H1 (cell line): ENCODE measurements at regions not wholly inside any gene's neighbourhood (a gene's known extent, or its start where the extent isn't known, plus 50 kb on each side); places are given as distances from the start of the nearest gene placed in this dataset.

Experiments
- CTCF ChIA-PET: fragments of 300-600 bp; sonication (Branson Sonifier 250); formaldehyde crosslinking; loops from one replicate; lab custom pipeline; 2021; ENCODE audit not compliant: partially characterized antibody; lab: Charles Lee
- POLR2A ChIA-PET: fragments of 300-600 bp; sonication (Branson Sonifier 250); formaldehyde crosslinking; loops from one replicate; lab custom pipeline; 2021; ENCODE audit warnings: inconsistent platforms; ENCODE audit not compliant: partially characterized antibody; lab: Charles Lee
- DNase-seq, 2 experiments: peaks; one replicate each; pipeline versions ENCODE4 v3.0.0 to v3.0.0-alpha.2; 2010 to 2022; ENCODE audit warnings: low spot score in 2 of 2, low read depth in 1 of 2, mixed read lengths in 1 of 2
- FAIRE-seq: peaks from 2 replicates; lab custom pipeline; 2011; peaks lifted over from hg19 to GRCh38; lab: Jason Lieb, UNC
- H2AFZ ChIP-seq: 2 replicates; pipeline ENCODE4 v1.8.1; 2012; ENCODE audit warnings: low read length, inconsistent platforms
- H2AK5ac ChIP-seq: 2 replicates; pipeline ENCODE4 v1.6.1; 2013; ENCODE audit warnings: low read depth, low read length
- H2BK120ac ChIP-seq: replicated peaks from 2 replicates; pipeline ENCODE3; 2013; ENCODE audit warnings: low read depth, low read length, inconsistent platforms
- H2BK12ac ChIP-seq: 2 replicates; pipeline ENCODE4 v1.6.1; 2013; ENCODE audit warnings: low read depth, low read length
- H2BK15ac ChIP-seq: 2 replicates; pipeline ENCODE4 v1.6.1; 2013; ENCODE audit warnings: low read length
- H2BK20ac ChIP-seq: 2 replicates; pipeline ENCODE4 v1.6.1; 2013; ENCODE audit warnings: low read length
- H2BK5ac ChIP-seq: 2 replicates; pipeline ENCODE4 v1.6.1; 2013; ENCODE audit warnings: low read depth, low read length
- H3K14ac ChIP-seq: 2 replicates; pipeline ENCODE4 v1.6.1; 2013; ENCODE audit warnings: inconsistent platforms; ENCODE audit not compliant: insufficient read length
- H3K18ac ChIP-seq: 2 replicates; pipeline ENCODE4 v1.6.1; 2013; ENCODE audit warnings: low read length; ENCODE audit errors: extremely low read depth
- H3K23ac ChIP-seq: 2 replicates; pipeline ENCODE4 v1.6.1; 2013; ENCODE audit warnings: inconsistent platforms; ENCODE audit not compliant: insufficient read length
- H3K23me2 ChIP-seq: 2 replicates; pipeline ENCODE4 v1.6.1; 2013; ENCODE audit warnings: low read depth, low read length
- H3K27ac ChIP-seq: 2 replicates; pipeline ENCODE4 v1.6.1; 2011; ENCODE audit warnings: low read depth, low read length, inconsistent platforms
- H3K27me3 ChIP-seq, 4 experiments: replicated peaks in 1 of 4; 1 replicate in 1 of 4; 2 replicates in 3 of 4; pipeline versions ENCODE4 v1.6.1 to v1.8.1; 2011 to 2013; ENCODE audit warnings: low read length in 3 of 4, mild to moderate bottlenecking in 3 of 4, inconsistent platforms in 2 of 4, mixed read lengths in 2 of 4, moderate library complexity in 1 of 4; ENCODE audit not compliant: control insufficient read depth in 3 of 4, insufficient read depth in 3 of 4; ENCODE audit errors: extremely low read depth in 1 of 4
- H3K36me3 ChIP-seq, 4 experiments: 2 replicates each; pipeline versions ENCODE4 v1.6.1 to v1.8.1; 2011 to 2013; ENCODE audit warnings: mild to moderate bottlenecking in 4 of 4, low read length in 3 of 4, moderate library complexity in 2 of 4, control low read depth in 1 of 4, inconsistent platforms in 1 of 4; ENCODE audit not compliant: insufficient read depth in 4 of 4, control insufficient read depth in 2 of 4
- H3K4ac ChIP-seq: replicated peaks from 2 replicates; pipeline ENCODE3; 2013; ENCODE audit warnings: low read length, low read depth, mixed read lengths, inconsistent platforms; ENCODE audit not compliant: insufficient read length
- H3K4me1 ChIP-seq, 4 experiments: replicated peaks in 1 of 4; 1 replicate in 1 of 4; 2 replicates in 3 of 4; pipeline versions ENCODE4 v1.6.1 to v1.8.1; 2011 to 2013; ENCODE audit warnings: low read length in 3 of 4, inconsistent platforms in 2 of 4, mixed read lengths in 1 of 4; ENCODE audit not compliant: insufficient read depth in 4 of 4, control insufficient read depth in 3 of 4
- H3K4me2 ChIP-seq, 2 experiments: 2 replicates each; pipeline versions ENCODE4 v1.6.1 to v1.8.1; 2011 to 2013; ENCODE audit warnings: low read depth in 2 of 2, low read length in 2 of 2, control low read depth in 1 of 2, inconsistent platforms in 1 of 2, mild to moderate bottlenecking in 1 of 2; ENCODE audit not compliant: insufficient read depth in 1 of 2
- H3K4me3 ChIP-seq, 4 experiments: fragments of 200-600, 300-600 bp in 1 of 4; sonication (generic), shearing (Covaris generic), sonication (Bioruptor Twin) in 1 of 4; 2 replicates each; pipeline versions ENCODE4 v1.5.1 to v1.8.1; 2011 to 2016; ENCODE audit warnings: low read length in 4 of 4, low read depth in 3 of 4, control low read depth in 2 of 4, inconsistent platforms in 2 of 4, mild to moderate bottlenecking in 2 of 4, mixed read lengths in 1 of 4, moderate library complexity in 1 of 4; ENCODE audit not compliant: insufficient read depth in 2 of 4; ENCODE audit errors: extremely low read depth in 1 of 4
- H3K56ac ChIP-seq: replicated peaks from 2 replicates; pipeline ENCODE3; 2013; ENCODE audit warnings: low read depth, mild to moderate bottlenecking, mixed read lengths, low read length, inconsistent platforms; ENCODE audit not compliant: insufficient read length
- H3K79me1 ChIP-seq: 2 replicates; pipeline ENCODE4 v1.6.1; 2013; ENCODE audit warnings: low read depth, low read length, control low read depth
- H3K79me2 ChIP-seq, 2 experiments: 2 replicates each; pipeline versions ENCODE4 v1.6.1 to v1.8.1; 2012 to 2013; ENCODE audit warnings: low read length in 2 of 2, mild to moderate bottlenecking in 2 of 2, inconsistent platforms in 1 of 2; ENCODE audit not compliant: insufficient read depth in 2 of 2, control insufficient read depth in 1 of 2
- H3K9ac ChIP-seq, 4 experiments: replicated peaks in 1 of 4; 1 replicate in 1 of 4; 2 replicates in 3 of 4; pipeline versions ENCODE4 v1.6.1 to v1.8.1; 2011 to 2013; ENCODE audit warnings: low read depth in 3 of 4, low read length in 3 of 4, control low read depth in 2 of 4, mild to moderate bottlenecking in 2 of 4, moderate library complexity in 2 of 4, inconsistent platforms in 1 of 4; ENCODE audit errors: extremely low read depth in 1 of 4
- H3K9me3 ChIP-seq, 2 experiments: 2 replicates each; pipeline versions ENCODE4 v1.6.1 to v1.8.1; 2012 to 2013; ENCODE audit warnings: mild to moderate bottlenecking in 2 of 2, moderate library complexity in 2 of 2, control low read depth in 1 of 2, inconsistent platforms in 1 of 2, low read depth in 1 of 2, low read length in 1 of 2, mixed read lengths in 1 of 2; ENCODE audit not compliant: insufficient read depth in 2 of 2
- H4K20me1 ChIP-seq, 2 experiments: replicated peaks in 1 of 2; 2 replicates each; pipeline versions ENCODE3 to v1.8.1; 2011 to 2013; ENCODE audit warnings: inconsistent platforms in 2 of 2, low read length in 2 of 2, mild to moderate bottlenecking in 1 of 2; ENCODE audit not compliant: insufficient read depth in 2 of 2, control insufficient read depth in 1 of 2
- H4K5ac ChIP-seq: 2 replicates; pipeline ENCODE4 v1.6.1; 2013; ENCODE audit warnings: low read length, low read depth, mixed read lengths, inconsistent platforms; ENCODE audit not compliant: insufficient read length
- H4K8ac ChIP-seq: 2 replicates; pipeline ENCODE4 v1.8.0; 2013; ENCODE audit warnings: mild to moderate bottlenecking, moderate library complexity, low read length, inconsistent platforms; ENCODE audit not compliant: insufficient read depth; ENCODE audit errors: extremely low read depth
- H4K91ac ChIP-seq: replicated peaks from 2 replicates; pipeline ENCODE3; 2013; ENCODE audit warnings: low read length, mixed read lengths, inconsistent platforms; ENCODE audit not compliant: insufficient read length
- BRCA1 ChIP-seq: IDR thresholded peaks from 2 replicates; pipeline ENCODE4 v1.6.1; 2012; ENCODE audit warnings: low read depth, low read length, improper control_type of control experiment
- CTCF ChIP-seq, 3 experiments: IDR thresholded peaks; 1 replicate in 2 of 3; 2 replicates in 1 of 3; pipeline versions ENCODE4 v1.5.1 to v1.6.1; 2011; ENCODE audit warnings: low read length in 3 of 3, mild to moderate bottlenecking in 3 of 3, inconsistent platforms in 2 of 3, low read depth in 1 of 3, moderate library complexity in 1 of 3; ENCODE audit not compliant: insufficient read depth in 1 of 3; ENCODE audit errors: control extremely low read depth in 1 of 3
- NANOG ChIP-seq: IDR thresholded peaks from 2 replicates; pipeline ENCODE4 v1.6.1; 2011; ENCODE audit warnings: low read length, low read depth, mild to moderate bottlenecking, inconsistent platforms; ENCODE audit not compliant: insufficient read depth, poor library complexity, severe bottlenecking
- SIN3A ChIP-seq, 2 experiments: IDR thresholded peaks in 1 of 2; conservative IDR thresholded peaks in 1 of 2; 2 replicates each; pipeline ENCODE4 v1.6.1; 2011 to 2012; ENCODE audit warnings: low read length in 2 of 2, improper control_type of control experiment in 1 of 2, low read depth in 1 of 2, mild to moderate bottlenecking in 1 of 2
- WGBS, 2 experiments: shearing (Covaris generic) in 1 of 2; methylation state at CpG; one replicate each; pipeline versions ENCODE4 v1.1.6 to v1.1.7; 2013 to 2015; ENCODE audit warnings: low lambda C conversion rate in 2 of 2, mixed read lengths in 2 of 2, inconsistent platforms in 1 of 2, low coverage in 1 of 2, missing lambda C conversion rate in 1 of 2; ENCODE audit not compliant: insufficient replicate concordance in 2 of 2, insufficient coverage in 1 of 2, insufficient read length in 1 of 2; ENCODE audit errors: extremely low coverage in 1 of 2, missing lambda C conversion rate in 1 of 2; 5-methylcytosine and 5-hydroxymethylcytosine counted together

GRCh38 chr12:47609806-47610205 is 96.0 kb downstream of the RPAP3 start:
- H3K14ac ChIP-seq = no peak overlapping the region
- no peak overlapping the region for H2BK5ac ChIP-seq
- no peak overlapping the region for H2BK15ac ChIP-seq
- no peak overlapping the region for H2AK5ac ChIP-seq
- no peak overlapping the region for H2BK20ac ChIP-seq
- POLR2A ChIA-PET = no interaction called here
- H3K79me1 ChIP-seq = no peaks in the 10 kb centered on the region
- 93% methylated on average over 3 of the region's 3 CpGs; no CpG with 5 or more reads in 1 of the 2 experiments for WGBS, 2 experiments
- H2BK12ac ChIP-seq = no peak overlapping the region
- no peak overlapping the region for H3K4ac ChIP-seq
- FAIRE-seq = no peak
- H3K4me2 ChIP-seq = no peak overlapping the region
- DNase-seq = no peak
- no peaks in the 10 kb centered on the region for H3K4me1 ChIP-seq
- H4K8ac ChIP-seq = no peak overlapping the region
- no peak overlapping the region for H2BK120ac ChIP-seq
- no peaks in the 10 kb centered on the region for H3K79me2 ChIP-seq
- H3K23ac ChIP-seq = no peak overlapping the region
- 0 out of 8 replicates have a peak, but pooled peaks cover 0 to 3% (median 0%) of the 10 kb centered on the region in 4 experiments for H3K36me3 ChIP-seq
- no peak overlapping the region for H2AFZ ChIP-seq
- no peak overlapping the region for H3K27ac ChIP-seq
- no peak overlapping the region for H3K4me3 ChIP-seq
- CTCF ChIA-PET = no interaction called here
- H3K9ac ChIP-seq = no peak overlapping the region
- no peaks in the 10 kb centered on the region for H3K23me2 ChIP-seq
- no peaks in the 10 kb centered on the region for H4K20me1 ChIP-seq
- H3K27me3 ChIP-seq = no peaks in the 10 kb centered on the region
- H3K18ac ChIP-seq = no peak overlapping the region
- no peak overlapping the region for H3K56ac ChIP-seq
- H4K5ac ChIP-seq = no peak overlapping the region
- peaks cover 54 to 62% of the 10 kb centered on the region in 2 experiments for H3K9me3 ChIP-seq
- no peak overlapping the region for H4K91ac ChIP-seq
- no peak for TF ChIP-seq SIN3A (conservative IDR thresholded peaks at IDR 0.05 in 1 of 2, IDR thresholded peaks at IDR 0.05 in 1 of 2; ENCODE audit: low read depth in 1 of 2, low read length in 2 of 2)
- TF ChIP-seq CTCF (IDR thresholded peaks at IDR 0.05; ENCODE audit: control extremely low read depth in 1 of 3, insufficient read depth in 1 of 3, low read depth in 1 of 3, low read length in 3 of 3) = no peak
- no peak for TF ChIP-seq NANOG
- TF ChIP-seq BRCA1 = no peak
